Activated T-helper 1 cell treated with anti-CD3 and anti-CD28 coated beads, Interleukin-12 subunit alpha, Interleukin-12 subunit beta, Interleukin-2, Interleukin-4 antibody, amounts not matched to agents 30 ng/mL and 10 ng/mL and 1 ng/mL, durations not matched to agents 14 hours and 24 hours and 36 hours (primary cell): ENCODE measurements at regions not wholly inside any gene's neighbourhood (a gene's known extent, or its start where the extent isn't known, plus 50 kb on each side); places are given as distances from the start of the nearest gene placed in this dataset.

ENCODE experiments used
- DNase-seq: peaks from one replicate; pipeline ENCODE4 v3.0.0; 2021; ENCODE audit warnings: low spot score
- H3K27ac Mint-ChIP-seq: one replicate; pipeline ENCODE4 v1.8.0; 2021; ENCODE audit warnings: mild to moderate bottlenecking, mixed read lengths
- H3K27me3 Mint-ChIP-seq: one replicate; pipeline ENCODE4 v1.8.0; 2022; ENCODE audit warnings: mild to moderate bottlenecking, moderate library complexity, mixed read lengths; ENCODE audit not compliant: insufficient read depth
- H3K36me3 Mint-ChIP-seq: one replicate; pipeline ENCODE4 v1.8.0; 2021; ENCODE audit warnings: low read depth, mixed read lengths
- H3K4me1 Mint-ChIP-seq: one replicate; pipeline ENCODE4 v1.8.0; 2021; ENCODE audit warnings: low read depth, mixed read lengths
- H3K4me3 Mint-ChIP-seq: one replicate; pipeline ENCODE4 v1.8.0; 2021; ENCODE audit warnings: mild to moderate bottlenecking, moderate library complexity, mixed read lengths
- H3K9me3 Mint-ChIP-seq: one replicate; pipeline ENCODE4 v1.8.0; 2021; ENCODE audit warnings: mixed read lengths
- intact Hi-C: fragments of 100-400 bp; cut with micrococcal nuclease; formaldehyde crosslinking; loops from one replicate; pipeline ENCODE4 v1.15.1; 2024

- no peaks in the 10 kb centered on the region for H3K36me3 Mint-ChIP-seq
- H3K9me3 Mint-ChIP-seq, result no peaks in the 10 kb centered on the region
- DNase-seq, result no peak
- no peak overlapping the region for H3K27ac Mint-ChIP-seq
- intact Hi-C loops, result no loop called here
- H3K4me3 Mint-ChIP-seq, result no peak overlapping the region
- peaks cover 11% of the 10 kb centered on the region for H3K27me3 Mint-ChIP-seq
- H3K4me1 Mint-ChIP-seq, result peaks cover 5% of the 10 kb centered on the region
These were observed 98.9 kb upstream of the SPRED1 start for GRCh38 chr15:38153781-38154180.

DNA sequence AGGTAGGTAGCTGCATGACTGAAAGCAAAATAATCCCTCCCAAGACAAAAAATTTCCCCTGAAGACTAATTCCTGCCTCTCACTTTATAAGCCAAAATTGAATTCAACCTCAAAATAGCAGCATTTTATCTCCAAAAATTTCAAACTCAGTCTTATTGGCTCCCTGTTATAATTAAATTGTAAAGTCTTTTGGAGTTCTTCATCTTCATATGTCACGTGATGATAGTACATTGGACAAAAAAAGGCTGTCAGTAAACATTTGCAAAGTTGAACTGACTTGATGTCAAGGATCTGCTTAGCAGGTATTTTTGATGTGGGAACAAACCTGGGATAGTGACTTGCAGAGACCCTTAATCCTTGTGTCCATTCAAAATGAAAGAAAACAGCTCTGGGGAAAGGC is 98.4 kb upstream of the SPRED1 start:
- Mint-ChIP-seq H3K27me3 (peaks cover 11% of the 10 kb centered on the region), H3K4me1 (peaks cover 5% of the 10 kb centered on the region), H3K9me3 (no peaks in the 10 kb centered on the region), H3K36me3 (no peaks in the 10 kb centered on the region), H3K27ac (no peak overlapping the region), H3K4me3 (no peak overlapping the region)
- DNase-seq, result no peak
- intact Hi-C loops, result no loop called here

- no peak overlapping the region for H3K27ac Mint-ChIP-seq
- no peaks in the 10 kb centered on the region for H3K4me1 Mint-ChIP-seq
- intact Hi-C loops, result no loop called here
- no peaks in the 10 kb centered on the region for H3K9me3 Mint-ChIP-seq
- peaks cover 11% of the 10 kb centered on the region for H3K27me3 Mint-ChIP-seq
- H3K4me3 Mint-ChIP-seq, result no peak overlapping the region
- H3K36me3 Mint-ChIP-seq, result no peaks in the 10 kb centered on the region
- DNase-seq, result no peak
These were observed 97.8 kb upstream of the SPRED1 start for GRCh38 chr15:38154837-38155236.

- Mint-ChIP-seq H3K4me1 (no peaks in the 10 kb centered on the region), H3K36me3 (no peaks in the 10 kb centered on the region), H3K9me3 (no peaks in the 10 kb centered on the region), H3K4me3 (no peak overlapping the region), H3K27me3 (no peaks in the 10 kb centered on the region), H3K27ac (no peak overlapping the region)
- DNase-seq, result no peak
- intact Hi-C loops, result no loop called here
These were observed 89.0 kb upstream of the SPRED1 start for GRCh38 chr15:38163658-38164057.

- Mint-ChIP-seq H3K4me1 (no peaks in the 10 kb centered on the region), H3K4me3 (no peak overlapping the region), H3K27ac (no peak overlapping the region), H3K9me3 (no peaks in the 10 kb centered on the region), H3K27me3 (no peaks in the 10 kb centered on the region), H3K36me3 (no peaks in the 10 kb centered on the region)
- DNase-seq, result no peak
- intact Hi-C loops, result no loop called here
These were observed 88.6 kb upstream of the SPRED1 start for GRCh38 chr15:38164061-38164460.

- DNase-seq, result no peak
- no peaks in the 10 kb centered on the region for H3K4me1 Mint-ChIP-seq
- no peak overlapping the region for H3K4me3 Mint-ChIP-seq
- H3K27me3 Mint-ChIP-seq, result no peaks in the 10 kb centered on the region
- no peaks in the 10 kb centered on the region for H3K9me3 Mint-ChIP-seq
- intact Hi-C loops, result no loop called here
- H3K27ac Mint-ChIP-seq, result no peak overlapping the region
- no peaks in the 10 kb centered on the region for H3K36me3 Mint-ChIP-seq
These were observed 88.1 kb upstream of the SPRED1 start for GRCh38 chr15:38164507-38164906.

GRCh38 chr15:38168467-38169070 is 84.1 kb upstream of the SPRED1 start:
- DNase-seq, result no peak
- H3K27me3 Mint-ChIP-seq, result peaks cover 7% of the 10 kb centered on the region
- no peaks in the 10 kb centered on the region for H3K9me3 Mint-ChIP-seq
- H3K4me1 Mint-ChIP-seq, result no peaks in the 10 kb centered on the region
- intact Hi-C loops, result no loop called here
- no peak overlapping the region for H3K27ac Mint-ChIP-seq
- H3K4me3 Mint-ChIP-seq, result no peak overlapping the region
- no peaks in the 10 kb centered on the region for H3K36me3 Mint-ChIP-seq

DNA sequence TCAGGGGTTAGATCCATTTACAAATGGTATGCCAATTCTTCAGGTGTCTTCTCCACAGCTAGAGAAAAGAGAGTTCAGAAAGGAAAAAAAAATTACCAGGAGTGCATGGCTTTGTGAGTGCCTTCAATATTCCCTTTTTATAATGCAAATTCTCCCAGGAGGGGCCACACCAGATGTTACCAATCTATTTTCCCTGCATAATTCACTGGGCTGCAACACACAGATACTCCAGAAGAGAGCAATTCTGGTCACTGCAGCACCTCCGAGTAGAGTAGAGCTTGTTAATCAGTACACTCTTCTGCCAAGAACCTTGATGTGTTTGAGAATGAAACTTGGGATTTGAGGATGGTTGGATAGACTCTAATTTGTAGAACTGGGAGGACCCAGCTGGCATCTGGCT is 80.7 kb upstream of the SPRED1 start:
- no peak overlapping the region for H3K27ac Mint-ChIP-seq
- H3K27me3 Mint-ChIP-seq, result peaks cover 7% of the 10 kb centered on the region
- intact Hi-C loops, result no loop called here
- H3K4me3 Mint-ChIP-seq, result no peak overlapping the region
- no peaks in the 10 kb centered on the region for H3K9me3 Mint-ChIP-seq
- no peaks in the 10 kb centered on the region for H3K36me3 Mint-ChIP-seq
- DNase-seq, result no peak
- H3K4me1 Mint-ChIP-seq, result no peaks in the 10 kb centered on the region

DNA sequence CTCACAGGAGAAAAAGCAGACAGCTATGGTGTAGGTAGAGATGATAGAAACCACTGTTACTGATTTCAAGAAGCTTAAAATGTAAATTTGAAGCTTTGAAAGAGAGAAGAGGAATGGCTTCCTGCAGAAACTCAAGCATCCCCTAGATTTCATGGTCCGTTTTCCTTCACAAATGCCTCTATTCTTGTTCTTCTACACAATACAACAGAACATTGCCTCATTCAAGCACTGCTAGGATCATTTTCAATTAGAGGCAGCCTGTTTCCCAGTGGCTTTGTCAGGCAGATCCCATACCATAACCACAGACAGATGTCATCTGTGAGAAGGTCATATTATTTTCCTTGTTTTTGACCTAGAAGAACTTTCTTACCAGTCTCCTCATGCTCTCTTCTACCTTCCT is 77.9 kb upstream of the SPRED1 start:
- intact Hi-C loops, result no loop called here
- peaks cover 9% of the 10 kb centered on the region for H3K27me3 Mint-ChIP-seq
- no peak overlapping the region for H3K27ac Mint-ChIP-seq
- H3K36me3 Mint-ChIP-seq, result no peaks in the 10 kb centered on the region
- H3K9me3 Mint-ChIP-seq, result no peaks in the 10 kb centered on the region
- DNase-seq, result no peak
- no peak overlapping the region for H3K4me3 Mint-ChIP-seq
- no peaks in the 10 kb centered on the region for H3K4me1 Mint-ChIP-seq

DNA sequence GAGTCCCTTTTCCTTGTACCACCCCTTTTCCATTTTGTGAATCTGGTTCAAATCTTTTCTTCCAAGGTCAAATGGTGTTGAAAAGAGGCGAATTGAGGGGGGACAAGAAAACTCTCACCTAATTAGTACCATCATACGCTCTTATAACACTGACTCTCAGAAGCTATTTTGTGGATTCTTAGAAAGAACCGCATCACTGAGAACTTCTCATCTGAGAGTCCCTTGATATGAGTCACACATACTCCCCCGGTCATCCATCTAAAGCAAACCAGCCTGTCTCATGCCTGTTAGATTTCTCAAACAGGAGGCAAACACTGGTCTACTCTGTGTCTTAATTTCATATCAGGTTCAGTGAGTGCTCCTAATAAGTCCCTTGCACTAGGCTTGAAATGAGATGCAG is 76.5 kb upstream of the SPRED1 start:
- no peak for DNase-seq
- Mint-ChIP-seq H3K27me3 (peaks cover 10% of the 10 kb centered on the region), H3K36me3 (no peaks in the 10 kb centered on the region), H3K27ac (no peak overlapping the region), H3K4me3 (no peak overlapping the region), H3K9me3 (no peaks in the 10 kb centered on the region), H3K4me1 (no peaks in the 10 kb centered on the region)
- intact Hi-C loops, result no loop called here

DNA sequence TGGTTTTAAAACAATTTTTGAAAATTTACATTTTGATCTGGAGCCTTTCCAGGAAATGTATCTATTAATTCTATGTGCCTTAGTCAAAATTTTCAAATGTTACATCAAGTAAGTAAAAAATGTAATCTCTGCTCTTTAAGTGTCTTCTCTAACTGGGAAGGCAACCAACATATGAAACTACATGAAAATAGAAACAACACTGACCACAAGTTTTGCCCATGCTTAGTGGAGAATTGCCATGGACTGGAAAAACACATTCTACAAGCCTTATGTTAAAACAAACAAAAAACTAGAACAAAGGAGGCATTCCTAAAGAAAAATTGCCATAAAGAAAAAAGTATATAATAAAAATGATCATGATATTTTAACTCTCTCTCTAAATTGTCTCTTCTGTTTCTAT is 75.9 kb upstream of the SPRED1 start:
- no peak for DNase-seq
- intact Hi-C loops, result no loop called here
- Mint-ChIP-seq H3K4me1 (no peaks in the 10 kb centered on the region), H3K9me3 (no peaks in the 10 kb centered on the region), H3K36me3 (no peaks in the 10 kb centered on the region), H3K27ac (no peak overlapping the region), H3K27me3 (peaks cover 10% of the 10 kb centered on the region), H3K4me3 (no peak overlapping the region)

DNA sequence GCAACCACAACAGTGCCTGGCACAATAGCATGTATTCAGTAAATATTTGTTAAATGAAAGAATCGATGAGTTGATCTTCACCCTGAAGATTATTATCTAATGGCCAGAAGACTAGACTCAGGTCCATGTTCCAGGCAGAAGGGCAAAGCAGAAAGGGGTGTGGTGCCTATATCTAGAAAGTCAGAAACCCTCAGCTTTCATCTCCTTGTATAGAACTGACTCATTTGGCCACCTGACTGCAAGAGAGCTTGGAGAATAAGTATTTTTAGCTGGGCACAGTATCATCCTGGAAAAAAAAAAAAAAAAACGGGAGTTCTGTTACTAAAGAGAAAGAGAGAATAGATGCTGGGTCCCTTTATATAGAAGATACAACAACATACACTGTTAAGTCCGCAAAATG is 69.7 kb upstream of the SPRED1 start:
- no peaks in the 10 kb centered on the region for H3K36me3 Mint-ChIP-seq

GRCh38 chr15:38186507-38186906 is 66.1 kb upstream of the SPRED1 start:
- peaks cover 4% of the 10 kb centered on the region for H3K27me3 Mint-ChIP-seq

More for the DNA sequence above, 69.7 kb upstream of the SPRED1 start:
- Mint-ChIP-seq H3K4me1 (no peaks in the 10 kb centered on the region), H3K4me3 (no peak overlapping the region), H3K27me3 (peaks cover 6% of the 10 kb centered on the region), H3K27ac (no peak overlapping the region), H3K9me3 (no peaks in the 10 kb centered on the region)
- intact Hi-C loops, result no loop called here
- DNase-seq, result no peak

GRCh38 chr15:38187630-38188313 is 64.9 kb upstream of the SPRED1 start:
- intact Hi-C loops, result no loop called here
- no peak for DNase-seq
- Mint-ChIP-seq H3K4me3 (no peak overlapping the region), H3K9me3 (no peaks in the 10 kb centered on the region), H3K27me3 (peaks cover 4% of the 10 kb centered on the region), H3K4me1 (no peaks in the 10 kb centered on the region), H3K36me3 (no peaks in the 10 kb centered on the region), H3K27ac (no peak overlapping the region)

More at GRCh38 chr15:38186507-38186906, 66.1 kb upstream of the SPRED1 start:
- no peak overlapping the region for H3K4me3 Mint-ChIP-seq
- H3K27ac Mint-ChIP-seq, result no peak overlapping the region
- no peak for DNase-seq
- H3K4me1 Mint-ChIP-seq, result no peaks in the 10 kb centered on the region
- intact Hi-C loops, result no loop called here
- H3K36me3 Mint-ChIP-seq, result no peaks in the 10 kb centered on the region
- no peaks in the 10 kb centered on the region for H3K9me3 Mint-ChIP-seq
